Cardiac muscle cell (in vitro differentiated cells and primary cell): ENCODE measurements at regions not wholly inside any gene's neighbourhood (a gene's known extent, or its start where the extent isn't known, plus 50 kb on each side); places are given as distances from the start of the nearest gene placed in this dataset.
A peak's percentile ranks its signal among the peaks of the same experiment; 100 is the strongest.

Experiments
- DNase-seq, 2 donors: peaks; one replicate each; pipeline versions ENCODE4 v3.0.0 to v3.0.0-alpha.2; 2010 to 2017; ENCODE audit warnings: low read depth in 1 of 2, low spot score in 1 of 2
- H3K27ac ChIP-seq: fragments of 200-600 bp; sonication (generic); 2 replicates; pipeline ENCODE4 v1.5.1; 2016
- H3K27me3 ChIP-seq: fragments of 200-600 bp; sonication (generic); 2 replicates; pipeline ENCODE4 v1.6.0; 2016; ENCODE audit warnings: control low read depth
- H3K36me3 ChIP-seq: fragments of 200-600 bp; sonication (generic); 2 replicates; pipeline ENCODE4 v1.5.1; 2016; ENCODE audit warnings: control low read depth
- H3K4me1 ChIP-seq: fragments of 200-600 bp; sonication (generic); 2 replicates; pipeline ENCODE4 v1.8.1; 2017; ENCODE audit warnings: low read depth, mild to moderate bottlenecking, mixed run types
- H3K4me3 ChIP-seq: fragments of 200-600 bp; sonication (generic); 2 replicates; pipeline ENCODE4 v1.5.1; 2016; ENCODE audit warnings: mild to moderate bottlenecking
- H3K9me3 ChIP-seq: fragments of 200-600 bp; sonication (generic); 2 replicates; pipeline ENCODE4 v1.5.1; 2017; ENCODE audit warnings: low read depth, mild to moderate bottlenecking, control low read depth
- TF ChIP-seq, protein P1 (sequence below): IDR thresholded peaks from 2 replicates; pipeline ENCODE4 v1.5.1; 2012; ENCODE audit warnings: low read depth, mild to moderate bottlenecking, low read length

DNA sequence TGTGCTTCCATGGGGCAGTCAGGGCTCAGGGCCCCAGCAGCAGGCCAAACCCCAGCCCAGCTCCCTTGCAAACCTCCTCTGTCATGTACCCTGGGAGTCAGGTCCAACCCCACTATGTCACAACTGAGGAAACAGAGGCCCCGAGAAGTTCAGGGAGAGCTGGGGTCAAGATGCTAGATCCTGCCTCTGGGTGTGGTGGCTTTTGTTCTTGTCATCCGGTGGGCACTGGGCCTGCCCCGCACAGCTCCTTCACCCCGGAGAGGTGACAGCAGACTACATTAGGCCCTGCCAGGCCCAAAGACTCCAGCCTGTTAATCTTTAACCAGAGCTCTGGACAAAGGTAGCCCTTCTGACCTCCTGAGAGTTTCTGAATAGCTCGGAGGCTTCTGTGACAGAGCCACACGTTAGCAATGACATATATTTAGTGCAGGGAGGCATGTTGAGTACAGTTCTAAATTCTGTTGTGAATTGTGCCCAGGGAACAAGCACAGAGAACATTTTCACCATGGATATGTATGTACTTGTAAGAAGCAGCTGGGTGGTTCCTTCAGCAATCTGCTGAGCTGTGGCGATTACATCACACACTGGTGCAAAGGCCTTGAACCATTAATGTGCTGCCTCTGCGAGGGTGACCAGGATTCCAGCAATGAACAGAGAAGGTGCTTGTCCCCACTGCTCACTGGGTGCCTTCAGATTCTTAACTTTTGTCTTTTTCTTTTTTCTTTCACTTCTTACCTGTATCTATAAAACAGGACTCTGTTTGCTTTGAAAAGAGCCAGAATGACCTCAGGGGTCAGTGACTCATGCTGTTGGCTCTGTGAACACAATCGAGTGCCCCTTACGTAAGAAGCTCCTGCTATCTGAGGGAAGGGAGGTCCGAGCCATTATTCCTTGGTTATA is 102.8 kb downstream of the RHOU start:
- peak; percentile 56 to 96 for DNase-seq
- Histone ChIP-seq H3K9me3 (no peaks in the 10 kb centered on the region), H3K27me3 (peaks cover 18% of the 10 kb centered on the region), H3K4me3 (no peak overlapping the region), H3K4me1 (peaks cover 9% of the 10 kb centered on the region), H3K36me3 (no peaks in the 10 kb centered on the region), H3K27ac (peak overlapping the region; percentile 51)
- TF ChIP-seq, protein P1, sequence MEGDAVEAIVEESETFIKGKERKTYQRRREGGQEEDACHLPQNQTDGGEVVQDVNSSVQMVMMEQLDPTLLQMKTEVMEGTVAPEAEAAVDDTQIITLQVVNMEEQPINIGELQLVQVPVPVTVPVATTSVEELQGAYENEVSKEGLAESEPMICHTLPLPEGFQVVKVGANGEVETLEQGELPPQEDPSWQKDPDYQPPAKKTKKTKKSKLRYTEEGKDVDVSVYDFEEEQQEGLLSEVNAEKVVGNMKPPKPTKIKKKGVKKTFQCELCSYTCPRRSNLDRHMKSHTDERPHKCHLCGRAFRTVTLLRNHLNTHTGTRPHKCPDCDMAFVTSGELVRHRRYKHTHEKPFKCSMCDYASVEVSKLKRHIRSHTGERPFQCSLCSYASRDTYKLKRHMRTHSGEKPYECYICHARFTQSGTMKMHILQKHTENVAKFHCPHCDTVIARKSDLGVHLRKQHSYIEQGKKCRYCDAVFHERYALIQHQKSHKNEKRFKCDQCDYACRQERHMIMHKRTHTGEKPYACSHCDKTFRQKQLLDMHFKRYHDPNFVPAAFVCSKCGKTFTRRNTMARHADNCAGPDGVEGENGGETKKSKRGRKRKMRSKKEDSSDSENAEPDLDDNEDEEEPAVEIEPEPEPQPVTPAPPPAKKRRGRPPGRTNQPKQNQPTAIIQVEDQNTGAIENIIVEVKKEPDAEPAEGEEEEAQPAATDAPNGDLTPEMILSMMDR: no peak

DNA sequence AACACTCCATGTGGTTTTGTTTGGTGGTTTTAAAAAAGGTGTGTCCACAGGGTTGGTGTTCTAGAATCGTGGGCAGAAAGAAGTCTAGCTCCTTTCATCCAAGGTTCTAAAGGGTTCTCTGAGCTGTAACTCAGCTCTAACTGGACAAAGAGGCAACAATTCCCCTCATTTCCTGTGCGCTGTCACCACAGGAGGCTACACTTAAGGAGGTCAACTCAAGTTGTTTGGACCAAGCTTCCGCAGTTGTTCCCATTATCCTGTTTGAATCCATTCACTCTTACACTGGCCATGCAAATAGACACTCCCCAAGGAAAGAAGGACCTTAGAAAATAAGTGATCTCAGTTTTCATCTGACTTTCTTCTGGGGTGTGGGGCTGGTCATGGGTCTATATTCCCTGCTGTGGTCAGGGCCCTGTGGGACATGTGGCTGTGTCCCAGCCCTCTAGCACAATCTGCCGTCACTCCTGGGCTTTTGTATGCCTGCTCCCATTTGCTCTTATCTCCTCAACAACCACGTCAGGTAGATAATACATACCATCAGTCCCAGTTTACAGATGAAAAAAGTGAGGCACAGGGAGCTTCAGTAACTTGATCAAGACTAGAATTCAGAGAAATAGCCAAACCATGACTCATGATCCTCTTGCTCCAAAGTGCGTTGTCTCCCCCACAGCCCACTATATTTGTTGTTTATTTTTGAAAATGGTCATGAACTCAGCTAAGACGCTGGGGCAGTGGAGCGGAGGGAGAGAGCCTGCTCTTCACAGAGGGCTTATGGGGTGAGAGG is 103.6 kb downstream of the RHOU start:
- Histone ChIP-seq H3K27ac (no peak overlapping the region), H3K36me3 (no peaks in the 10 kb centered on the region), H3K9me3 (no peaks in the 10 kb centered on the region), H3K27me3 (peaks cover 11% of the 10 kb centered on the region), H3K4me1 (peaks cover 9% of the 10 kb centered on the region), H3K4me3 (no peak overlapping the region)
- TF ChIP-seq, protein P1: no peak
- DNase-seq: peak in 1 of 2 donors; percentile 42

DNA sequence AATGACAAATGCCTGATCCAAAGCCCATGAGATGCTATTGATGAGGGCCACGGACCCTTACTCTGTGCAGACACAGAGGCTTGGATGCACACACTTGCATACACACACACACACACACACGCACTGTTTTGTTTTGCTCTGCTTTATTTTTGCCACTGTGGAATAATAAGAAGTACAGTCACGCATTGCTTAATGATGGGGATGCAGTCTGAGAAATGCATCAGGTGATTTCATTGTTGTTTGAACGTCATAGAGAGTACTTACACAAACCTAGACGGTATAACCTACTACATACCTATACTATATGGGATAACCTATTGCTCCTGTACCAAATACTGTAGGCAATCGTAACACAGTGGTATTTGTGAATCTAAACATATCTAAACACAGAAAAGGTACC is 104.4 kb downstream of the RHOU start:
- Histone ChIP-seq H3K9me3 (no peaks in the 10 kb centered on the region), H3K27ac (no peak overlapping the region), H3K36me3 (no peaks in the 10 kb centered on the region), H3K27me3 (peaks cover 4% of the 10 kb centered on the region), H3K4me1 (peaks cover 9% of the 10 kb centered on the region), H3K4me3 (no peak overlapping the region)
- DNase-seq: no peak
- TF ChIP-seq, protein P1: no peak

DNA sequence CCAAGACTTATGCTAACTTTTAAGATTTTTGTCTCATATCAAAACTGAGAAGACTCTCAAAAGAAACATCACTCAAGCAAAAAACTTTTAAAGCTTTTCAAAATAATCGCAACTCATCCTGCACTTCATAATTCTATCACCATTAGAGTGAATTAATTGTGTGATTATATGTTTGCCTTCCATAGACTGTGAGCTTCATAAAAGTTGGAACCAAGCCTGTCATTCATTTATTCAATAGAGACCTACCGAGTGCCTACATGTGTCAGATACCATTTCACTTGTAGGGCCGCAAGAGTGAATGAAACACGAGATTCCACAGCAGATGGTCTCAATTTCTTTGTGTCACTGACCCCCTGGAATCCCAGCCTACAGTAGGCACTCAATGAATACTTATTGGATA is 106.4 kb downstream of the RHOU start:
- TF ChIP-seq, protein P1: no peak
- no peaks in the 10 kb centered on the region for H3K9me3 ChIP-seq
- no peak overlapping the region for H3K4me3 ChIP-seq
- DNase-seq: no peak
- peaks cover 9% of the 10 kb centered on the region for H3K4me1 ChIP-seq
- H3K27ac ChIP-seq: no peak overlapping the region
- H3K27me3 ChIP-seq: no peaks in the 10 kb centered on the region
- no peaks in the 10 kb centered on the region for H3K36me3 ChIP-seq

DNA sequence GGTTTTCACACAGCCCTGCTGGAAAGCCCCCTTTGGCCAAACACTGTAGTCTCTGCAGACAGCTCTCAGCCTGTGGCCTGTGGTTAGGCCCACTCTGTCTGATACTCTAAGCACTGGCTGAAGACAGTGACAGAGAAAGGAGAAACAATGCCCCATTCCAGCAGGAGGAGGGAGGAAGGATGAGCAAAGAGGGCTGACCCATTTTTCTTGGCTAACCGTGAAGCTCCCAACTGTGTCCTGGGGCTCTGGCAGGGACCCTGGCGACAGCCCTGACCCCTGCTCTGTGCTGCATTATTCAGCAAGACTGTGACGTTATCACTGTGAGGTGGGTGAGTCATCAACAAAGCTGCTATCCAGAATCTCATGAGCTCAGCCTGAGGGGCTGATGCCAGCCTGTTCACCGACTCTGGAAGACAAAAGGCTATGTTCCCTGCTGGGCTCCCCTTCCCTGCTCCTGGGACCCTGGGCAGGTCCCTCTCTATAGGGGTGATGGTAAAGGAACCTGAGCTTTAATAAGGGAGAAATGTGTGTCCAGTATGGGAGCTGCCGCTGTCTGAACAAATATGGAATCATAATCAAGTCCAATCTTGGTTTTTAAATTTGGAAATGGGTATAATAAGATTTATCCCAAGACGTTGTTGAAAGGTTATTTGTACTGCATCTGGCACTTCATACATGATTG is 107.0 kb downstream of the RHOU start:
- H3K27ac ChIP-seq: no peak overlapping the region
- peak in 1 of 2 donors; percentile 82 for DNase-seq
- H3K9me3 ChIP-seq: no peaks in the 10 kb centered on the region
- peaks cover 9% of the 10 kb centered on the region for H3K4me1 ChIP-seq
- H3K27me3 ChIP-seq: no peaks in the 10 kb centered on the region
- H3K4me3 ChIP-seq: no peak overlapping the region
- H3K36me3 ChIP-seq: no peaks in the 10 kb centered on the region
- TF ChIP-seq, protein P1: no peak
